ENCODE measurements at regions not wholly inside any gene's neighbourhood (a gene's known extent, or its start where the extent isn't known, plus 50 kb on each side); places are given as distances from the start of the nearest gene placed in this dataset.

- TF ChIP-seq EZH2 (IDR thresholded peaks at IDR 0.05; ENCODE audit: low read length, missing control alignments): no peak
- no peak for TF ChIP-seq CTCF (conservative IDR thresholded peaks at IDR 0.05 in 1 of 2, IDR thresholded peaks at IDR 0.05 in 1 of 2; ENCODE audit: low read depth in 1 of 2, low read length in 2 of 2)
Observed at GRCh38 chr4:114343015-114343414, 255.6 kb upstream of the UGT8 start.

Data from fibroblast of lung (primary cell).